NCI-H345 (cell line): ENCODE measurements at regions not wholly inside any gene's neighbourhood (a gene's known extent, or its start where the extent isn't known, plus 50 kb on each side); places are given as distances from the start of the nearest gene placed in this dataset.

Experiments used
- DNase-seq: peaks from one replicate; lab custom pipeline; 2025; lab: John Stamatoyannopoulos, UW

- DNase-seq: no peak
These were observed 350.2 kb upstream of the CDH4 start for GRCh38 chr20:60901831-60902230.

- no peak for DNase-seq
These were observed 348.6 kb upstream of the CDH4 start for GRCh38 chr20:60903325-60903971.

- no peak for DNase-seq
These were observed 347.3 kb upstream of the CDH4 start for GRCh38 chr20:60904730-60905129.

GRCh38 chr20:60905919-60906318 is 346.1 kb upstream of the CDH4 start:
- no peak for DNase-seq

GRCh38 chr20:60906555-60906954 is 345.5 kb upstream of the CDH4 start:
- DNase-seq: no peak

- DNase-seq: no peak
These were observed 338.8 kb upstream of the CDH4 start for GRCh38 chr20:60913298-60913697.

GRCh38 chr20:60921022-60921622 is 330.9 kb upstream of the CDH4 start:
- DNase-seq: no peak

GRCh38 chr20:60926831-60927230 is 325.2 kb upstream of the CDH4 start:
- no peak for DNase-seq

- no peak for DNase-seq
These were observed 323.7 kb upstream of the CDH4 start for GRCh38 chr20:60928341-60928740.

- DNase-seq: no peak
These were observed 321.9 kb upstream of the CDH4 start for GRCh38 chr20:60930023-60930790.

- DNase-seq: no peak
These were observed 320.4 kb upstream of the CDH4 start for GRCh38 chr20:60931696-60932095.

GRCh38 chr20:60934724-60935123 is 317.3 kb upstream of the CDH4 start:
- no peak for DNase-seq

- no peak for DNase-seq
These were observed 316.1 kb upstream of the CDH4 start for GRCh38 chr20:60935971-60936370.

GRCh38 chr20:60937585-60937984 is 314.5 kb upstream of the CDH4 start:
- no peak for DNase-seq

- DNase-seq: no peak
These were observed 310.7 kb upstream of the CDH4 start for GRCh38 chr20:60941379-60941778.

- DNase-seq: no peak
These were observed 304.2 kb upstream of the CDH4 start for GRCh38 chr20:60947819-60948218.

GRCh38 chr20:60948224-60948623 is 303.8 kb upstream of the CDH4 start:
- DNase-seq: no peak

GRCh38 chr20:60950561-60950960 is 301.5 kb upstream of the CDH4 start:
- no peak for DNase-seq

- DNase-seq: no peak
These were observed 301.1 kb upstream of the CDH4 start for GRCh38 chr20:60950974-60951373.

- DNase-seq: no peak
These were observed 299.2 kb upstream of the CDH4 start for GRCh38 chr20:60952861-60953260.

GRCh38 chr20:60953321-60953720 is 298.7 kb upstream of the CDH4 start:
- DNase-seq: no peak

GRCh38 chr20:60955706-60956105 is 296.4 kb upstream of the CDH4 start:
- no peak for DNase-seq

- DNase-seq: no peak
These were observed 295.9 kb upstream of the CDH4 start for GRCh38 chr20:60956194-60956593.
